B cell (primary cell): ENCODE measurements at regions not wholly inside any gene's neighbourhood (a gene's known extent, or its start where the extent isn't known, plus 50 kb on each side); places are given as distances from the start of the nearest gene placed in this dataset.

Experiments used
- ATAC-seq: fragments of 200-7000 bp; cut with Tn5 transposase; one replicate; pipeline ENCODE4 v1.10.0; 2021; ENCODE audit warnings: low read depth, mild to moderate bottlenecking, moderate number of reproducible peaks, moderate library complexity
- CTCF ChIA-PET: fragments of 350-600 bp; sonication (Branson Sonifier 250); formaldehyde crosslinking; loops from one replicate; lab custom pipeline; 2021; ENCODE audit warnings: antibody characterized with exemption, inconsistent platforms; lab: Charles Lee
- POLR2A ChIA-PET: fragments of 350-600 bp; sonication (Branson Sonifier 250); formaldehyde crosslinking; loops from one replicate; lab custom pipeline; 2021; ENCODE audit warnings: antibody characterized with exemption; lab: Charles Lee
- DNase-seq: peaks from one replicate; pipeline ENCODE4 v3.0.0; 2013
- H2AFZ ChIP-seq: 2 replicates; pipeline ENCODE4 v1.6.1; 2012; ENCODE audit warnings: mild to moderate bottlenecking, low read depth, low read length; ENCODE audit not compliant: insufficient read depth, poor library complexity, severe bottlenecking
- H3K27ac ChIP-seq, 2 donors: 1 replicate in 1 of 2; 2 replicates in 1 of 2; pipeline ENCODE4 v1.5.1; 2012 to 2013; ENCODE audit warnings: low read length in 2 of 2, mild to moderate bottlenecking in 2 of 2, moderate library complexity in 1 of 2
- H3K27me3 ChIP-seq, 4 experiments: fragments of 200-600 bp in 1 of 4; sonication (generic) in 1 of 4; replicated peaks in 1 of 4; 1 replicate in 2 of 4; 2 replicates in 2 of 4; pipeline versions ENCODE4 v1.6.1 to v1.7.0; 2013 to 2016; ENCODE audit warnings: low read length in 3 of 4, mild to moderate bottlenecking in 2 of 4, mixed read lengths in 1 of 4, moderate library complexity in 1 of 4; ENCODE audit not compliant: insufficient read depth in 4 of 4, control insufficient read depth in 3 of 4; ENCODE audit errors: control extremely low read depth in 1 of 4
- H3K36me3 ChIP-seq, 2 experiments: replicated peaks in 1 of 2; 1 replicate in 1 of 2; 2 replicates in 1 of 2; pipeline versions ENCODE4 v1.6.1 to v1.7.1; 2013; ENCODE audit warnings: low read length in 1 of 2; ENCODE audit not compliant: insufficient read depth in 2 of 2, control insufficient read depth in 1 of 2; ENCODE audit errors: control extremely low read depth in 1 of 2, extremely low read depth in 1 of 2
- H3K4me1 ChIP-seq, 2 donors: fragments of 200-600 bp in 1 of 2; sonication (generic) in 1 of 2; 1 replicate in 1 of 2; 2 replicates in 1 of 2; pipeline versions ENCODE4 v1.5.1 to v1.6.1; 2013 to 2017; ENCODE audit warnings: low read length in 2 of 2; ENCODE audit not compliant: control insufficient read depth in 2 of 2, insufficient read depth in 2 of 2
- H3K4me2 ChIP-seq: replicated peaks from 2 replicates; pipeline ENCODE3; 2012; ENCODE audit warnings: mild to moderate bottlenecking, low read depth, low read length; ENCODE audit not compliant: poor library complexity, severe bottlenecking
- H3K4me3 ChIP-seq, 5 experiments: fragments of 200-600 bp in 1 of 5; sonication (generic) in 1 of 5; 1 replicate in 3 of 5; 2 replicates in 2 of 5; pipeline versions ENCODE4 v1.5.1 to v1.7.0; 2011 to 2016; ENCODE audit warnings: low read length in 4 of 5, mild to moderate bottlenecking in 4 of 5, low read depth in 2 of 5, control low read depth in 1 of 5, moderate library complexity in 1 of 5; ENCODE audit not compliant: insufficient read depth in 1 of 5; ENCODE audit errors: control extremely low read depth in 1 of 5, extremely low read depth in 1 of 5
- H3K79me2 ChIP-seq: fragments of 200-600 bp; sonication (generic); one replicate; pipeline ENCODE4 v1.6.0; 2016; ENCODE audit warnings: low read length; ENCODE audit not compliant: control insufficient read depth, insufficient read depth
- H3K9ac ChIP-seq: fragments of 200-600 bp; sonication (generic); 2 replicates; pipeline ENCODE4 v1.6.1; 2017; ENCODE audit warnings: mild to moderate bottlenecking, low read length, moderate library complexity
- H3K9me3 ChIP-seq, 3 donors: one replicate each; pipeline versions ENCODE4 v1.6.1 to v1.7.1; 2013; ENCODE audit warnings: low read length in 2 of 3; ENCODE audit not compliant: control insufficient read depth in 2 of 3, insufficient read depth in 1 of 3; ENCODE audit errors: control extremely low read depth in 1 of 3
- H4K20me1 ChIP-seq: 2 replicates; pipeline ENCODE4 v1.6.0; 2012; ENCODE audit warnings: mild to moderate bottlenecking, low read length; ENCODE audit not compliant: insufficient read depth, control insufficient read depth, poor library complexity, severe bottlenecking
- H3K27ac Mint-ChIP-seq: one replicate; pipeline ENCODE4 v1.8.0; 2021; ENCODE audit warnings: mixed read lengths
- H3K27me3 Mint-ChIP-seq: one replicate; pipeline ENCODE4 v1.8.0; 2021; ENCODE audit warnings: mixed read lengths
- H3K4me1 Mint-ChIP-seq: one replicate; pipeline ENCODE4 v1.8.0; 2021; ENCODE audit warnings: mixed read lengths
- H3K4me3 Mint-ChIP-seq: one replicate; pipeline ENCODE4 v1.8.0; 2021; ENCODE audit warnings: mixed read lengths
- H3K9me3 Mint-ChIP-seq: one replicate; pipeline ENCODE4 v1.8.0; 2022; ENCODE audit warnings: mixed read lengths; ENCODE audit not compliant: insufficient read depth
- EZH2 ChIP-seq: IDR thresholded peaks from 2 replicates; pipeline ENCODE4 v1.6.1; 2012; ENCODE audit warnings: borderline replicate concordance, low read depth, mild to moderate bottlenecking, moderate library complexity, low read length; ENCODE audit not compliant: insufficient read depth, poor library complexity, severe bottlenecking
- WGBS: methylation state at CpG from one replicate; pipeline ENCODE4 v1.1.5; 2013; ENCODE audit warnings: missing lambda C conversion rate; ENCODE audit not compliant: insufficient coverage; 5-methylcytosine and 5-hydroxymethylcytosine counted together
- intact Hi-C: fragments of 100-400 bp; cut with micrococcal nuclease; formaldehyde crosslinking; loops from one replicate; pipeline ENCODE4 v1.10.0; 2022
- TF ChIP-seq, protein P1 (sequence below): fragments of 200-600 bp; IDR thresholded peaks from one replicate; pipeline ENCODE4 v1.8.0; 2022; ENCODE audit warnings: antibody characterized with exemption, mild to moderate bottlenecking

DNA sequence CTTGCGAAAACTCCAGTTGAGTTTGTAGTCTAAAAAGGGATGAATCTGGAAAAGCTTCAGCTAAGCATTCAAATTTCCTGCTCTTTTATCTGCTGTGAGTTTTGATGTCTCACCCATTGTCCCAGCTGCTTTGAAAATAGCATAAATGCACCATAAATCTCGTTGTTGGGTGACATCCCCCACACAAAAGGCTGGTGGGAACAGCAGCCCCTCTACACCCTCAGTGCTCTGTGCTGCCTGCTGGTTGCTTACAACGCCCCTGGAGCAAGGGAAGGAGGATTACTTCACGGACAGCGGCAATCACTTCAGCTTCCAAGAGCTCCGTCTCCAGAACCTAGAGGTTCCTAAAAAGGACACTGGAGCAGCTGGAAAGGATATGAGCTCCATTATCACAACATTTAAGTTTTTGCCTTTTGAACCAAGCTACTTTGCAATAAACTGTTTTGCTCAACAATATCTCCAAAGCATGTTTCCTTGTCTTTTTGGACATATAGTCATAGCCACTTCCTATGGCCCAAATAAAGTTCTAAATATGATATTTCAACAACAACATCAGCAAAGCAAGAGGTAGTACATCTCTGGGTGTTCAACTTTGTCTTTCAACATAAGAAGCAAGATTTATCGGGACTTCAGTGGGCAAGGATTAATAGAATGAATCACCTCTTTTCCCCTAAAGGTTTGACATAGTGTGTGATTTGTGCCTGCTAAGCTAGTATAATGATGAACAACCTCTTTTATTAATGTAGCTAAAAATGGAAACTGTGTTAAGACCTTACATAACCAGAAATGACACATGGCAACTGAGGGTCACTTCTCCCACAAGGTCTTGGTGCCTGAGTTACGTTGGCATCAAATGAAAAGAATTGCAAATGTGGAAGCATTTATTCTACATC lies 413.5 kb downstream of the TXNL1 start:
- no peak overlapping the region for H3K4me2 ChIP-seq
- H3K36me3 ChIP-seq, result no peaks in the 10 kb centered on the region
- DNase-seq (no peak), ATAC-seq (no peak)
- peaks cover 9% of the 10 kb centered on the region for H3K4me1 Mint-ChIP-seq
- TF ChIP-seq, protein P1, sequence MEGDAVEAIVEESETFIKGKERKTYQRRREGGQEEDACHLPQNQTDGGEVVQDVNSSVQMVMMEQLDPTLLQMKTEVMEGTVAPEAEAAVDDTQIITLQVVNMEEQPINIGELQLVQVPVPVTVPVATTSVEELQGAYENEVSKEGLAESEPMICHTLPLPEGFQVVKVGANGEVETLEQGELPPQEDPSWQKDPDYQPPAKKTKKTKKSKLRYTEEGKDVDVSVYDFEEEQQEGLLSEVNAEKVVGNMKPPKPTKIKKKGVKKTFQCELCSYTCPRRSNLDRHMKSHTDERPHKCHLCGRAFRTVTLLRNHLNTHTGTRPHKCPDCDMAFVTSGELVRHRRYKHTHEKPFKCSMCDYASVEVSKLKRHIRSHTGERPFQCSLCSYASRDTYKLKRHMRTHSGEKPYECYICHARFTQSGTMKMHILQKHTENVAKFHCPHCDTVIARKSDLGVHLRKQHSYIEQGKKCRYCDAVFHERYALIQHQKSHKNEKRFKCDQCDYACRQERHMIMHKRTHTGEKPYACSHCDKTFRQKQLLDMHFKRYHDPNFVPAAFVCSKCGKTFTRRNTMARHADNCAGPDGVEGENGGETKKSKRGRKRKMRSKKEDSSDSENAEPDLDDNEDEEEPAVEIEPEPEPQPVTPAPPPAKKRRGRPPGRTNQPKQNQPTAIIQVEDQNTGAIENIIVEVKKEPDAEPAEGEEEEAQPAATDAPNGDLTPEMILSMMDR, result no peak
- H2AFZ ChIP-seq, result no peak overlapping the region
- H3K79me2 ChIP-seq, result no peaks in the 10 kb centered on the region
- no peaks in the 10 kb centered on the region for H3K27me3 ChIP-seq
- no peak overlapping the region for H3K27ac ChIP-seq
- no peak overlapping the region for H3K4me3 Mint-ChIP-seq
- intact Hi-C loops, result no loop called here
- no peak overlapping the region for H3K4me3 ChIP-seq
- H3K4me1 ChIP-seq, result peaks cover 6 to 7% of the 10 kb centered on the region in 2 donors
- no peaks in the 10 kb centered on the region for H4K20me1 ChIP-seq
- H3K9me3 ChIP-seq, result peaks cover 0 to 2% (median 0%) of the 10 kb centered on the region in 3 donors
- 100% methylated on average over 1 of the region's 8 CpGs for WGBS
- H3K27me3 Mint-ChIP-seq, result no peaks in the 10 kb centered on the region
- H3K9me3 Mint-ChIP-seq, result no peaks in the 10 kb centered on the region
- ChIA-PET POLR2A (no interaction called here), CTCF (interaction anchor here (1.0 kb wide), 1 partner anchor 13 kb away, joined by 3 read pairs; no protein-coding TSS in a partner anchor)
- H3K9ac ChIP-seq, result no peak overlapping the region
- no peak overlapping the region for H3K27ac Mint-ChIP-seq

DNA sequence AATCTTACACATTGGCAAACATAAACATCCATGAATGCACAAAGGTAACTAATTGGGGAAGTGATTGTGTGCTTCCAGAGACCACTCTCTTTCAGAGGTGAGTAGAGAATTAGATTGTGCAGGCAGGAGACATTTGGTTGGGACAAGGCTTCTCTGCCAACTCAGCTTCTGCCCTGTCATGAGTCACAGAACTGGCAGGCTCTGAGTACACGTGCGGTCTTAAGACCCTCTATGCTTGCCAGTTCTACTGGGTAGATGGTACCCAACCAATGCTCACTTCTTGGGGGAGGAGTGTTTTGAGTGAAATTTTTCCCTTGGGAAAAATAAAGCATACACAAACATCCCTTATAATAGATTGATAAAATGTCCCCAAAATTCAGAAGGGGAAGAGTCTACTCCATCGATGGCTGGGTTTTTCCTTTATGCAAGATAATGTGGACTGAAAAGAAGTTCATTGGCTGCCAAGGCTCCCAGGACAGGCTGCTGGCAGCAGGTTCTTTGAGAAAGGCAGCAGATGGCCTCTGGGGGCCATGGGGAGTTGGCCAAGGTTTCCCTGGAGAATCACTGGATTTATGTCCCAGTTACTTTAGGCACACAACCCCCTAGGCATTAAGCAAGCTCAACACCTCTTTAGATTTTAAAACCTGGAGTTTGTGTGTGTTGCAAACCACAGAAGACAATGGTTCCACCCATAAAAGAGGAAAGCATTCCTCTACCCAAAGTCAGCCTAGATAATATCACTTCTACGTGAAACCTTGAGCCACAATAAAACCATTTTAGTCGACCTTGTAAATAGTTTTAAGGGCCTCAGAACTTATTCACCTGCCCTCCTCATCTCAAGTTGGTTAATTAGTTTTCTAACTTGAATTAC lies 417.0 kb downstream of the TXNL1 start:
- H3K27ac Mint-ChIP-seq, result no peak overlapping the region
- Histone ChIP-seq H3K36me3 (no peaks in the 10 kb centered on the region), H3K4me2 (no peak overlapping the region), H3K79me2 (no peaks in the 10 kb centered on the region), H3K27ac (no peak overlapping the region), H3K4me3 (no peak overlapping the region), H3K9me3 (peaks cover 0 to 1% (median 0%) of the 10 kb centered on the region in 3 donors), H3K4me1 (peaks cover 1 to 2% of the 10 kb centered on the region in 2 donors), H3K27me3 (no peaks in the 10 kb centered on the region), H4K20me1 (no peaks in the 10 kb centered on the region), H3K9ac (no peak overlapping the region), H2AFZ (no peak overlapping the region)
- no peak overlapping the region for H3K4me3 Mint-ChIP-seq
- H3K9me3 Mint-ChIP-seq, result no peaks in the 10 kb centered on the region
- DNase-seq (no peak), ATAC-seq (no peak)
- no peak for TF ChIP-seq EZH2
- TF ChIP-seq, protein P1, result no peak
- ChIA-PET CTCF (no interaction called here), POLR2A (no interaction called here)
- WGBS, result 90% methylated on average over 1 of the region's 5 CpGs
- no peaks in the 10 kb centered on the region for H3K27me3 Mint-ChIP-seq
- H3K4me1 Mint-ChIP-seq, result peaks cover 1% of the 10 kb centered on the region
- intact Hi-C loops, result no loop called here
